AG10803 (cell line): ENCODE measurements at regions not wholly inside any gene's neighbourhood (a gene's known extent, or its start where the extent isn't known, plus 50 kb on each side); places are given as distances from the start of the nearest gene placed in this dataset.
A peak's percentile ranks its signal among the peaks of the same experiment; 100 is the strongest.

Experiments
- DNase-seq: peaks from one replicate; pipeline ENCODE4 v3.0.0; 2010; ENCODE audit warnings: low read depth
- H3K4me3 ChIP-seq: 2 replicates; pipeline ENCODE4 v1.5.1; 2011; ENCODE audit warnings: mild to moderate bottlenecking, low read length, control low read depth
- CTCF ChIP-seq: conservative IDR thresholded peaks from 2 replicates; pipeline ENCODE4 v1.5.1; 2011; ENCODE audit warnings: mild to moderate bottlenecking, low read length, control low read depth, inconsistent platforms

- H3K4me3 ChIP-seq = no peak overlapping the region
- no peak for TF ChIP-seq CTCF
- no peak for DNase-seq
These were observed 248.1 kb upstream of the CHRNA7 start for GRCh38 chr15:31782016-31782783.

DNA sequence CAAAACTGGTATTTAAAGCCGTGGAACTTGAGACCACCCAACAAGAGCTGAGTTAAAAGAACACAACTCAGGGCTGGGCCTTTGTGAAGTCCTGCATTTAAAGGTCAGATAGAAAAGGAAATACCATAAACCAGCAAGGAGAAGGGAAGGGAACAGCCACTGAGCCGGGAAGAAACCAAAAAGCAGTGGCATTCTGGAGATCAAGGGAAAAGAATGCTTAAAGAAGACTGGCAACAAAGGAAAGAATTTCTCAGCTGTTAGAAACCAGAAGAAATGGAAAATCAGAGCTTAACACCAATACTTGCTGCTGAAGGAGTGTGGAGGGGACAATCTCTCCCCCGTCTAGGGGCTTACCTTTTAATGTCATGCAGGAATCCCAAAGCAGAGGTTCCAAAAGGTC, 247.4 kb upstream of the CHRNA7 start:
- DNase-seq = no peak
- no peak for TF ChIP-seq CTCF
- H3K4me3 ChIP-seq = no peak overlapping the region

- no peak for DNase-seq
- TF ChIP-seq CTCF = no peak
- H3K4me3 ChIP-seq = no peak overlapping the region
These were observed 244.0 kb upstream of the CHRNA7 start for GRCh38 chr15:31786360-31786759.

DNA sequence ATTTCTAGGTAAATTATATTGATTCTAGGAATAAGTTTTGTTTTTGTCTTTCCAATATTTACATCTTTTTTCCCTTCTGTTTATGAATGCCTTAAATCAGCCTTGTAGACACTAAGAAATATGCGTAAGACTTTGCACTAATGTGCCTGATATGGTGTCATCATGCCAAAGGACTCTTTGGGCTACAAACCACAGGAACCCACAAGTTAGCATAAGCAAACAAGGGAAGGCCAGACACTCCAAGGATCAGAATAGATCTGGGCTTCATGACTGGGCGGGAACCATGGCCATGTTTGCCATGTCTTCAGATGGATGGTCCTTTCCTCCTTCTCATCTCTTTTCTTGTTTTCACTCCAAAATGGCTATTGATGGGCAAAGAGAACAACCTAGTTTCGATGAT, 242.2 kb upstream of the CHRNA7 start:
- no peak overlapping the region for H3K4me3 ChIP-seq
- TF ChIP-seq CTCF = no peak
- DNase-seq = no peak

GRCh38 chr15:31792611-31793199, 237.6 kb upstream of the CHRNA7 start:
- TF ChIP-seq CTCF = no peak
- DNase-seq = no peak
- H3K4me3 ChIP-seq = no peak overlapping the region

- H3K4me3 ChIP-seq = no peak overlapping the region
- TF ChIP-seq CTCF = no peak
- DNase-seq = no peak
These were observed 231.0 kb upstream of the CHRNA7 start for GRCh38 chr15:31799319-31799714.

- DNase-seq = peak; percentile 33
- H3K4me3 ChIP-seq = no peak overlapping the region
- TF ChIP-seq CTCF = no peak
These were observed 230.5 kb upstream of the CHRNA7 start for GRCh38 chr15:31799715-31800321.
